Right lung (tissue), 2 donors: ENCODE measurements at regions not wholly inside any gene's neighbourhood (a gene's known extent, or its start where the extent isn't known, plus 50 kb on each side); places are given as distances from the start of the nearest gene placed in this dataset.

Experiments used
- DNase-seq, 2 donors: peaks; one replicate each; pipeline ENCODE4 v3.0.0-alpha.2; 2013

GRCh38 chr4:141402712-141403111 is 182.0 kb downstream of the ZNF330 start:
- no peak for DNase-seq

- no peak for DNase-seq
These were observed 183.1 kb downstream of the ZNF330 start for GRCh38 chr4:141403782-141404181.

- no peak for DNase-seq
These were observed 185.5 kb downstream of the ZNF330 start for GRCh38 chr4:141406237-141406636.

GRCh38 chr4:141409556-141409955 is 188.9 kb downstream of the ZNF330 start:
- DNase-seq, result no peak

- DNase-seq, result no peak
These were observed 190.1 kb downstream of the ZNF330 start for GRCh38 chr4:141410839-141411238.

GRCh38 chr4:141411936-141412335 is 191.2 kb downstream of the ZNF330 start:
- DNase-seq, result no peak

GRCh38 chr4:141413366-141413765 is 192.7 kb downstream of the ZNF330 start:
- DNase-seq, result no peak

- DNase-seq, result no peak
These were observed 195.0 kb downstream of the ZNF330 start for GRCh38 chr4:141415651-141416050.

- DNase-seq, result no peak
These were observed 195.5 kb downstream of the ZNF330 start for GRCh38 chr4:141416219-141416618.

GRCh38 chr4:141416677-141417363 is 196.1 kb downstream of the ZNF330 start:
- no peak for DNase-seq

GRCh38 chr4:141417387-141417786 is 196.7 kb downstream of the ZNF330 start:
- no peak for DNase-seq

GRCh38 chr4:141425124-141425523 is 204.4 kb downstream of the ZNF330 start:
- DNase-seq, result peak in 1 of 2 donors; percentile 9

- no peak for DNase-seq
These were observed 207.1 kb downstream of the ZNF330 start for GRCh38 chr4:141427726-141428296.

- no peak for DNase-seq
These were observed 206.4 kb upstream of the IL15 start for GRCh38 chr4:141429933-141430332.

GRCh38 chr4:141430686-141431085 is 205.7 kb upstream of the IL15 start:
- DNase-seq, result no peak

GRCh38 chr4:141432000-141432712 is 204.2 kb upstream of the IL15 start:
- no peak for DNase-seq

- no peak for DNase-seq
These were observed 200.7 kb upstream of the IL15 start for GRCh38 chr4:141435446-141436225.

GRCh38 chr4:141439223-141439622 is 197.2 kb upstream of the IL15 start:
- no peak for DNase-seq

GRCh38 chr4:141447761-141448160 is 188.6 kb upstream of the IL15 start:
- no peak for DNase-seq

- DNase-seq, result no peak
These were observed 187.9 kb upstream of the IL15 start for GRCh38 chr4:141448490-141448889.

- DNase-seq, result no peak
These were observed 186.5 kb upstream of the IL15 start for GRCh38 chr4:141449927-141450326.

- DNase-seq, result no peak
These were observed 180.7 kb upstream of the IL15 start for GRCh38 chr4:141455651-141456050.
